Osteocyte (in vitro differentiated cells): ENCODE measurements at regions not wholly inside any gene's neighbourhood (a gene's known extent, or its start where the extent isn't known, plus 50 kb on each side); places are given as distances from the start of the nearest gene placed in this dataset.

Experiments
- DNase-seq: peaks from one replicate; pipeline ENCODE4 v3.0.0; 2021; ENCODE audit warnings: mixed read lengths; ENCODE audit not compliant: unreplicated experiment; ENCODE audit errors: extremely low spot score
- H3K27ac Mint-ChIP-seq: one replicate; pipeline ENCODE4 v1.8.0; 2021; ENCODE audit warnings: mild to moderate bottlenecking, mixed read lengths; ENCODE audit not compliant: unreplicated experiment
- H3K27me3 Mint-ChIP-seq: one replicate; pipeline ENCODE4 v1.8.0; 2021; ENCODE audit warnings: mixed read lengths; ENCODE audit not compliant: unreplicated experiment
- H3K36me3 Mint-ChIP-seq: one replicate; pipeline ENCODE4 v1.8.0; 2021; ENCODE audit warnings: mixed read lengths; ENCODE audit not compliant: unreplicated experiment
- H3K4me1 Mint-ChIP-seq: one replicate; pipeline ENCODE4 v1.8.0; 2021; ENCODE audit warnings: mixed read lengths; ENCODE audit not compliant: unreplicated experiment
- H3K4me3 Mint-ChIP-seq: one replicate; pipeline ENCODE4 v1.8.0; 2021; ENCODE audit warnings: mild to moderate bottlenecking, moderate library complexity, mixed read lengths; ENCODE audit not compliant: unreplicated experiment
- H3K9me3 Mint-ChIP-seq: one replicate; pipeline ENCODE4 v1.8.0; 2021; ENCODE audit warnings: mixed read lengths; ENCODE audit not compliant: unreplicated experiment
- TF ChIP-seq, protein P1 (sequence below): fragments of 200-600 bp; sonication (generic); IDR thresholded peaks from 2 replicates; pipeline ENCODE4 v1.5.0; 2021; ENCODE audit warnings: antibody characterized with exemption, mild to moderate bottlenecking, moderate library complexity

DNA sequence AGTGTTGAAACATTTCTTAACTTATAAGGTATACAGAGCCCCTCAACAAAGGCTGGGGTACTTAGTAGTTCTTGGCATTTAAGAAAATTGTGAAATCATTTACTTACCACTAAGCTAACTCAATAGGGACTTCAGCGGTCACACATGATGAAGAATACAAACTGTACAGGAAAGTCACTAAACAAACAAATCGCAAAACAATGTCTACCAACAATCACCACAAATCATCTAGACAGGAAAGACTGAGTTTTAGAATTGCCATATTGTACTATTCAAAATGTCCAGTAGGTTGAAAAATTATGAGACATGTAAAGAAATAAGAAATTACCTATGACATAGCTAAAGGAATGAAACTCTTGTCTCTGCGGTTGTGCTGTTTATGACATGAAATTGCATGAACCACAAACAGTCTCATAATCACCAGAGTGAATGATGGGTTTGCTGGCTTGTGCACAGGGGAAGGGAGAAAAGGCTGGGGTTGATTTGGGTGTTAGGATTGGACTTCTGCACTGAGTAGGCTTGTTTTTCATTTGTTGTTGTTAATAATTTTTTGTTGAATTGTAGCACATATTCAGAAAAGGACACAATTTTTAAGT lies 441.1 kb upstream of the MON1B start:
- no peak overlapping the region for H3K27ac Mint-ChIP-seq
- no peaks in the 10 kb centered on the region for H3K4me1 Mint-ChIP-seq
- no peak overlapping the region for H3K4me3 Mint-ChIP-seq
- H3K27me3 Mint-ChIP-seq, result no peaks in the 10 kb centered on the region
- TF ChIP-seq, protein P1, sequence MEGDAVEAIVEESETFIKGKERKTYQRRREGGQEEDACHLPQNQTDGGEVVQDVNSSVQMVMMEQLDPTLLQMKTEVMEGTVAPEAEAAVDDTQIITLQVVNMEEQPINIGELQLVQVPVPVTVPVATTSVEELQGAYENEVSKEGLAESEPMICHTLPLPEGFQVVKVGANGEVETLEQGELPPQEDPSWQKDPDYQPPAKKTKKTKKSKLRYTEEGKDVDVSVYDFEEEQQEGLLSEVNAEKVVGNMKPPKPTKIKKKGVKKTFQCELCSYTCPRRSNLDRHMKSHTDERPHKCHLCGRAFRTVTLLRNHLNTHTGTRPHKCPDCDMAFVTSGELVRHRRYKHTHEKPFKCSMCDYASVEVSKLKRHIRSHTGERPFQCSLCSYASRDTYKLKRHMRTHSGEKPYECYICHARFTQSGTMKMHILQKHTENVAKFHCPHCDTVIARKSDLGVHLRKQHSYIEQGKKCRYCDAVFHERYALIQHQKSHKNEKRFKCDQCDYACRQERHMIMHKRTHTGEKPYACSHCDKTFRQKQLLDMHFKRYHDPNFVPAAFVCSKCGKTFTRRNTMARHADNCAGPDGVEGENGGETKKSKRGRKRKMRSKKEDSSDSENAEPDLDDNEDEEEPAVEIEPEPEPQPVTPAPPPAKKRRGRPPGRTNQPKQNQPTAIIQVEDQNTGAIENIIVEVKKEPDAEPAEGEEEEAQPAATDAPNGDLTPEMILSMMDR, result no peak
- no peaks in the 10 kb centered on the region for H3K36me3 Mint-ChIP-seq
- no peak for DNase-seq
- peaks cover 8% of the 10 kb centered on the region for H3K9me3 Mint-ChIP-seq

DNA sequence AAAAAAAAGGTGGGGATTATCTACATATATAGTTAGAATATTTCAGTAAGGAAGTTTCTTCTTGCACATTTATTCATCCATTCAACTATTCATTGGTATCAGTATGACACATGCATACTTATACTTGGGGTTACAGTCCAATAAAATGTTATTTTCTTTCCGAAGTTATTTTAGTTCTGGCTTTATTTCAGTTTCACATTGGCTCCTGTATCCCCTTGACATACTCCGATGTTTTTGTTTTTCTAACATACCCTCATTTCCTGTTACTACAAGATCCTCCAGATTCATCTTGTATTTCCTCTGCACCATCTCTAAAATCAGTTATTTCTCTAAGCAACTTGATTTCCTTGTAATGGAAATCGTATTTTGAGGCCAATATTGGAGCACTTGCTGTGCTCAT lies 435.5 kb upstream of the MON1B start:
- Mint-ChIP-seq H3K36me3 (no peaks in the 10 kb centered on the region), H3K4me1 (no peaks in the 10 kb centered on the region), H3K9me3 (peaks cover 24% of the 10 kb centered on the region), H3K27me3 (no peaks in the 10 kb centered on the region), H3K27ac (no peak overlapping the region), H3K4me3 (no peak overlapping the region)
- TF ChIP-seq, protein P1, result no peak
- no peak for DNase-seq

DNA sequence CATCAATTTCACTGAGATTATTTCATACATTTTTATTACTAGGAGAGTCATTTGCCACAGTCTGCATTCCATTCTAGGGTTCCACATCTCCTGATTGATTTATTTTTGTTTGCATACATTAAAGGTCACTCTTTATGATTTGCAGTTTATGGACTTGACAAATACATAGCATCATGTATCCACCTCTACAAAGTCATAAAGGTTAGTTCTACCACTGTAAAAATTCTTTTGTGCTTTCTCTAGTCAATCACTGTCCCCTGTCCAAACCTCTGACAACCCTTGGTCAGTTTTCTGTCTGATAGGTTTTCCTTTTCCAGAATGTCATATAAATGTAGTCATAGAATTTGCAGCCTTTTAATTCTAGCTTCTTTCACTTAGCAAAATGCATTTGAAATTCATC lies 434.6 kb upstream of the MON1B start:
- TF ChIP-seq, protein P1, result no peak
- DNase-seq, result no peak
- H3K36me3 Mint-ChIP-seq, result no peaks in the 10 kb centered on the region

DNA sequence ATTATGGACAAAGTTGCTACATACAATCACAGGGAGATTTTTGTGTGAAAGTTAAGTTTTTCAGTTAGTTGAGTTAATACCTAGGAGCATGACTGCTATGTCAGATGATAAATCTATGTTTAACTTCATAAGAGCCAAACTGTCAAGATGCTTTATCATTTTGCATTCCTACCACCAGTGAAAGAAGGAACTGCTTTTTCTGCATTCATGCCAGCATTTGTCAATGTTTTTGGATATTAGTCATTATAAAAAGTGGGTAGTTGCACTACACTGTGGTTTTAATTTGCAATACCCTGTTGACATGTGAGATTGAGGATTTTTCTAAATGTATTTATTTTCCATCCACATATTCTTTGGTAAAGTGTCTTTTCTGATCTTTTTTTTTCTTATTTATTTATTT lies 434.0 kb upstream of the MON1B start:
- DNase-seq, result no peak
- TF ChIP-seq, protein P1, result no peak
- H3K27me3 Mint-ChIP-seq, result no peaks in the 10 kb centered on the region
- H3K27ac Mint-ChIP-seq, result no peak overlapping the region
- no peak overlapping the region for H3K4me3 Mint-ChIP-seq
- no peaks in the 10 kb centered on the region for H3K36me3 Mint-ChIP-seq
- H3K4me1 Mint-ChIP-seq, result no peaks in the 10 kb centered on the region
- H3K9me3 Mint-ChIP-seq, result peaks cover 32% of the 10 kb centered on the region

More for the DNA sequence above, 434.6 kb upstream of the MON1B start:
- Mint-ChIP-seq H3K4me3 (no peak overlapping the region), H3K27me3 (no peaks in the 10 kb centered on the region), H3K4me1 (no peaks in the 10 kb centered on the region), H3K9me3 (peaks cover 31% of the 10 kb centered on the region), H3K27ac (no peak overlapping the region)

DNA sequence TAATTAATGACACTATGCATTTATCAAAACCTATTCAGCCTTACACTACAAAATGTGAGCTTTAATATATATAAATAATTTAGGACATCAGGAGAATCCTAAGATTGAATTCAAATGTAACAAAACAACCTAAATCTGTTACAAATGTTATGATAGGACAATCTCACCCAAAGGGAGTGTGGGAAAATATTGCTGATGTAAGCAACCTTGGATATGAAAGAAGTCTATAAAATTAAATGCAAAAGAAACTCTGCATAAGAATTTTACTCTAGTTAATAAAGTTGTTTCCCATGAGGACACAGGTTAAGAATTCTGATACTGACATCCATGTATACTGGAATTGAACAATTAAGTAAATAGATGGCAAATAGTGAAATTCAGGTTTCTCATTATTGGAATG lies 424.5 kb upstream of the MON1B start:
- Mint-ChIP-seq H3K4me3 (no peak overlapping the region), H3K4me1 (no peaks in the 10 kb centered on the region), H3K27me3 (no peaks in the 10 kb centered on the region), H3K27ac (no peak overlapping the region), H3K9me3 (peaks cover 38% of the 10 kb centered on the region), H3K36me3 (no peaks in the 10 kb centered on the region)
- DNase-seq, result no peak
- TF ChIP-seq, protein P1, result no peak
